A549 (cell line): ENCODE measurements at regions not wholly inside any gene's neighbourhood (a gene's known extent, or its start where the extent isn't known, plus 50 kb on each side); places are given as distances from the start of the nearest gene placed in this dataset.

ENCODE experiments used
- ATAC-seq, 2 experiments: fragments of 200-7000 bp in 1 of 2; fragments of >200 bp in 1 of 2; cut with Nextera tagmentation in 1 of 2; cut with Tn5 transposase in 1 of 2; 3 replicates each; pipeline versions ENCODE4 v1.8.0 to v1.9.1; 2018 to 2020; ENCODE audit warnings: mild to moderate bottlenecking in 1 of 2, moderate library complexity in 1 of 2
- CTCF ChIA-PET: fragments of 300-600 bp; sonication (Branson Sonifier 250); formaldehyde crosslinking; extraction: SDS; loops from one replicate; lab custom pipeline; 2021; ENCODE audit warnings: antibody characterized with exemption, inconsistent platforms; lab: Yijun Ruan, JAX
- POLR2A ChIA-PET: fragments of 350-600 bp; formaldehyde crosslinking; extraction: SDS; loops from one replicate; lab custom pipeline; 2021; ENCODE audit warnings: antibody characterized with exemption, inconsistent platforms; lab: Yijun Ruan, JAX
- DNase-seq, 2 experiments: peaks; one replicate each; pipeline versions ENCODE4 v3.0.0 to v3.0.0-alpha.2; 2011 to 2016; ENCODE audit warnings: low read depth in 1 of 2, low spot score in 1 of 2
- FAIRE-seq: peaks from 2 replicates; lab custom pipeline; 2011; peaks lifted over from hg19 to GRCh38; lab: Jason Lieb, UNC
- H3K27ac ChIP-seq, 2 experiments: fragments of >200 bp; sonication (Bioruptor Twin); formaldehyde crosslinking; 3 replicates each; pipeline ENCODE4 v1.5.1; 2016 to 2017
- H3K4me1 ChIP-seq: fragments of >200 bp; sonication (Bioruptor Twin); formaldehyde crosslinking; 3 replicates; pipeline ENCODE4 v1.6.1; 2016
- H3K4me2 ChIP-seq: fragments of >200 bp; sonication (Bioruptor Twin); formaldehyde crosslinking; 3 replicates; pipeline ENCODE4 v1.6.1; 2016
- H3K4me3 ChIP-seq: fragments of >200 bp; sonication (Bioruptor Twin); formaldehyde crosslinking; 3 replicates; pipeline ENCODE4 v1.5.1; 2016
- H3K9me3 ChIP-seq: fragments of >200 bp; sonication (Bioruptor Twin); formaldehyde crosslinking; 3 replicates; pipeline ENCODE4 v1.6.1; 2016
- CBX2 ChIP-seq: fragments of 200-600 bp; sonication (generic); IDR thresholded peaks from 2 replicates; pipeline ENCODE4 v1.6.1; 2016; ENCODE audit warnings: low read depth, mild to moderate bottlenecking, borderline replicate concordance
- CBX8 ChIP-seq: fragments of 200-600 bp; sonication (generic); IDR thresholded peaks from 2 replicates; pipeline ENCODE4 v1.6.1; 2016
- CEBPB ChIP-seq, 2 experiments: fragments of >200 bp in 1 of 2; sonication (Bioruptor Twin) in 1 of 2; formaldehyde crosslinking in 1 of 2; IDR thresholded peaks; 2 replicates each; pipeline ENCODE4 v1.6.1; 2012 to 2016
- CHD2 ChIP-seq: fragments of 150-350 bp; IDR thresholded peaks from 2 replicates; pipeline ENCODE4 v1.6.1; 2014; ENCODE audit warnings: low read length; ENCODE audit not compliant: partially characterized antibody
- E2F6 ChIP-seq: IDR thresholded peaks from 2 replicates; pipeline ENCODE4 v1.6.1; 2012; ENCODE audit warnings: low read depth, borderline replicate concordance
- ELK1 ChIP-seq: fragments of 150-350 bp; IDR thresholded peaks from 2 replicates; pipeline ENCODE4 v1.6.1; 2014; ENCODE audit warnings: low read depth, mild to moderate bottlenecking, low read length
- EP300 ChIP-seq, 2 experiments: fragments of >200 bp; sonication (Bioruptor Twin); formaldehyde crosslinking; IDR thresholded peaks; 2 replicates in 1 of 2; 3 replicates in 1 of 2; pipeline ENCODE4 v1.6.1; 2016 to 2017
- FOSL2 ChIP-seq, 2 experiments: fragments of 450-650 bp in 1 of 2; fragments of >200 bp in 1 of 2; sonication (Bioruptor Twin) in 1 of 2; formaldehyde crosslinking; IDR thresholded peaks; 2 replicates each; pipeline versions ENCODE4 v1.5.0 to v1.6.1; 2016 to 2020; ENCODE audit warnings: mild to moderate bottlenecking in 1 of 2, moderate library complexity in 1 of 2
- GATA3 ChIP-seq: IDR thresholded peaks from 2 replicates; pipeline ENCODE4 v1.6.1; 2012; ENCODE audit warnings: borderline replicate concordance
- HES2 ChIP-seq: fragments of >200 bp; sonication (Bioruptor Twin); formaldehyde crosslinking; IDR thresholded peaks from 2 replicates; pipeline ENCODE4 v1.6.1; 2016
- HMGXB4 ChIP-seq: fragments of 250-450 bp; sonication (Bioruptor Pico); IDR thresholded peaks from 2 replicates; pipeline ENCODE4 v1.5.0; 2021; ENCODE audit warnings: mild to moderate bottlenecking, moderate library complexity, borderline replicate concordance
- HOXA7 ChIP-seq: fragments of 250-450 bp; sonication (Bioruptor Pico); IDR thresholded peaks from 2 replicates; pipeline ENCODE4 v1.5.0; 2020; ENCODE audit warnings: mild to moderate bottlenecking, moderate library complexity
- HOXB13 ChIP-seq: fragments of 250-450 bp; sonication (Bioruptor Pico); IDR thresholded peaks from 2 replicates; pipeline ENCODE4 v1.5.0; 2020; ENCODE audit warnings: low read depth, mild to moderate bottlenecking, moderate library complexity
- HOXB5 ChIP-seq: fragments of 250-450 bp; sonication (Bioruptor Pico); IDR thresholded peaks from 2 replicates; pipeline ENCODE4 v1.5.0; 2020; ENCODE audit warnings: mild to moderate bottlenecking, moderate library complexity
- JUN ChIP-seq, 2 experiments: fragments of >200 bp; sonication (Bioruptor Twin); formaldehyde crosslinking; IDR thresholded peaks; 2 replicates in 1 of 2; 3 replicates in 1 of 2; pipeline ENCODE4 v1.6.1; 2016 to 2017
- MAX ChIP-seq: IDR thresholded peaks from 2 replicates; pipeline ENCODE4 v1.6.1; 2012
- MAZ ChIP-seq: fragments of 150-350 bp; IDR thresholded peaks from 2 replicates; pipeline ENCODE4 v1.6.1; 2014; ENCODE audit warnings: antibody characterized with exemption, low read depth, low read length, borderline replicate concordance
- MYC ChIP-seq: IDR thresholded peaks from 2 replicates; pipeline ENCODE4 v1.6.1; 2012; ENCODE audit warnings: mild to moderate bottlenecking, inconsistent platforms, low read length, improper control_type of control experiment, borderline replicate concordance
- NFE2L2 ChIP-seq: fragments of 150-350 bp; conservative IDR thresholded peaks from 2 replicates; pipeline ENCODE4 v1.6.1; 2014; ENCODE audit warnings: low read length
- RAD21 ChIP-seq, 2 experiments: fragments of >200 bp in 1 of 2; sonication (Bioruptor Twin) in 1 of 2; formaldehyde crosslinking in 1 of 2; IDR thresholded peaks in 1 of 2; conservative IDR thresholded peaks in 1 of 2; 2 replicates in 1 of 2; 3 replicates in 1 of 2; pipeline ENCODE4 v1.6.1; 2012 to 2018; ENCODE audit warnings: inconsistent platforms in 1 of 2
- RNF2 ChIP-seq: fragments of 200-600 bp; sonication (generic); IDR thresholded peaks from 2 replicates; pipeline ENCODE4 v1.6.1; 2016; ENCODE audit warnings: low read depth, mild to moderate bottlenecking, antibody characterized with exemption, moderate library complexity, borderline replicate concordance
- SREBF2 ChIP-seq: fragments of 450-650 bp; IDR thresholded peaks from 2 replicates; pipeline ENCODE4 v1.6.1; 2014; ENCODE audit warnings: mild to moderate bottlenecking, moderate library complexity
- TFCP2L1 ChIP-seq: fragments of 250-450 bp; sonication (Bioruptor Pico); IDR thresholded peaks from 2 replicates; pipeline ENCODE4 v1.5.0; 2021; ENCODE audit warnings: mild to moderate bottlenecking
- TP53 ChIP-seq: fragments of 250-450 bp; sonication (Bioruptor Pico); IDR thresholded peaks from 2 replicates; pipeline ENCODE4 v1.5.0; 2021; ENCODE audit warnings: mild to moderate bottlenecking, moderate library complexity
- USF2 ChIP-seq: fragments of 450-650 bp; IDR thresholded peaks from 2 replicates; pipeline ENCODE4 v1.6.1; 2014; ENCODE audit warnings: antibody characterized with exemption
- ZC3H11A ChIP-seq: fragments of 450-650 bp; IDR thresholded peaks from 2 replicates; pipeline ENCODE4 v1.6.1; 2014; ENCODE audit warnings: antibody characterized with exemption, mild to moderate bottlenecking
- ZFP36 ChIP-seq: fragments of 450-650 bp; IDR thresholded peaks from 2 replicates; pipeline ENCODE4 v1.6.1; 2014; ENCODE audit warnings: borderline replicate concordance; ENCODE audit not compliant: partially characterized antibody
- WGBS: methylation state at CpG from one replicate; pipeline ENCODE4 v1.1.6; 2017; ENCODE audit errors: missing lambda C conversion rate; 5-methylcytosine and 5-hydroxymethylcytosine counted together

GRCh38 chr4:65023081-65023480 is 613.8 kb upstream of the TECRL start:
- no peak for DNase-seq
- WGBS: 59% methylated on average over 6 of the region's 6 CpGs
- ChIA-PET POLR2A (no interaction called here), CTCF (no interaction called here)
- Histone ChIP-seq H3K27ac (no peak overlapping the region), H3K4me3 (no peak overlapping the region), H3K9me3 (no peaks in the 10 kb centered on the region), H3K4me2 (no peak overlapping the region), H3K4me1 (no peaks in the 10 kb centered on the region)
- TF ChIP-seq GATA3 (no peak), HMGXB4 (CRISPR knock-in tag) (no peak), CHD2 (no peak), RAD21 (conservative IDR thresholded peaks at IDR 0.05 in 1 of 2, IDR thresholded peaks at IDR 0.05 in 1 of 2) (no peak), RNF2 (no peak), HOXB5 (no peak), HOXA7 (no peak)
- no peak for ATAC-seq
- no peak for FAIRE-seq

- H3K4me3 ChIP-seq: no peak overlapping the region
- FAIRE-seq: no peak
- no peak for ATAC-seq
- H3K4me1 ChIP-seq: no peaks in the 10 kb centered on the region
- H3K27ac ChIP-seq: no peak overlapping the region
- no peak for DNase-seq
- H3K4me2 ChIP-seq: no peak overlapping the region
- CTCF ChIA-PET: interaction anchor here (0.5 kb wide), 1 partner anchor 1951 kb away, joined by 3 read pairs; no protein-coding TSS in a partner anchor
- H3K9me3 ChIP-seq: no peaks in the 10 kb centered on the region
- POLR2A ChIA-PET: no interaction called here
- TF ChIP-seq HOXB13 (CRISPR knock-in tag) (no peak), ZFP36 (no peak), MAX (no peak), NFE2L2 (no peak), ZC3H11A (no peak), TFCP2L1 (CRISPR knock-in tag) (no peak), FOSL2 (IDR thresholded peaks at IDR 0.05) (no peak), FOSL2 (CRISPR knock-in tag; IDR thresholded peaks at IDR 0.05) (no peak), HOXB5 (no peak), CBX8 (no peak), ELK1 (no peak), RAD21 (conservative IDR thresholded peaks at IDR 0.05 in 1 of 2, IDR thresholded peaks at IDR 0.05 in 1 of 2) (no peak), CEBPB (IDR thresholded peaks at IDR 0.05) (no peak), MYC (no peak), SREBF2 (no peak), CBX2 (no peak)
- TF ChIP-seq, all 56 proteins: peak for 0
Measured at GRCh38 chr4:65021737-65022136, 612.5 kb upstream of the TECRL start.

GRCh38 chr4:65021149-65021548 is 611.9 kb upstream of the TECRL start:
- no peak overlapping the region for H3K4me3 ChIP-seq
- CTCF ChIA-PET: interaction anchor here (0.5 kb wide), 1 partner anchor 1951 kb away, joined by 3 read pairs; no protein-coding TSS in a partner anchor
- TF ChIP-seq HES2 (no peak), JUN (IDR thresholded peaks at IDR 0.05) (no peak), USF2 (no peak), EP300 (IDR thresholded peaks at IDR 0.05) (no peak), E2F6 (no peak), ZFP36 (no peak), TP53 (CRISPR knock-in tag) (no peak), MAZ (no peak)
- DNase-seq: no peak
- H3K4me2 ChIP-seq: no peak overlapping the region
- no peak overlapping the region for H3K27ac ChIP-seq
- FAIRE-seq: no peak
- H3K9me3 ChIP-seq: no peaks in the 10 kb centered on the region
- POLR2A ChIA-PET: no interaction called here
- ATAC-seq: no peak
- 39% methylated on average over 2 of the region's 2 CpGs for WGBS
- no peaks in the 10 kb centered on the region for H3K4me1 ChIP-seq
